ENCODE measurements at regions not wholly inside any gene's neighbourhood (a gene's known extent, or its start where the extent isn't known, plus 50 kb on each side); places are given as distances from the start of the nearest gene placed in this dataset.

- intact Hi-C loops (cut with DNase I), result no loop called here
- DNase-seq (no peak), ATAC-seq (no peak), FAIRE-seq (no peak)
- TF ChIP-seq, protein P1, sequence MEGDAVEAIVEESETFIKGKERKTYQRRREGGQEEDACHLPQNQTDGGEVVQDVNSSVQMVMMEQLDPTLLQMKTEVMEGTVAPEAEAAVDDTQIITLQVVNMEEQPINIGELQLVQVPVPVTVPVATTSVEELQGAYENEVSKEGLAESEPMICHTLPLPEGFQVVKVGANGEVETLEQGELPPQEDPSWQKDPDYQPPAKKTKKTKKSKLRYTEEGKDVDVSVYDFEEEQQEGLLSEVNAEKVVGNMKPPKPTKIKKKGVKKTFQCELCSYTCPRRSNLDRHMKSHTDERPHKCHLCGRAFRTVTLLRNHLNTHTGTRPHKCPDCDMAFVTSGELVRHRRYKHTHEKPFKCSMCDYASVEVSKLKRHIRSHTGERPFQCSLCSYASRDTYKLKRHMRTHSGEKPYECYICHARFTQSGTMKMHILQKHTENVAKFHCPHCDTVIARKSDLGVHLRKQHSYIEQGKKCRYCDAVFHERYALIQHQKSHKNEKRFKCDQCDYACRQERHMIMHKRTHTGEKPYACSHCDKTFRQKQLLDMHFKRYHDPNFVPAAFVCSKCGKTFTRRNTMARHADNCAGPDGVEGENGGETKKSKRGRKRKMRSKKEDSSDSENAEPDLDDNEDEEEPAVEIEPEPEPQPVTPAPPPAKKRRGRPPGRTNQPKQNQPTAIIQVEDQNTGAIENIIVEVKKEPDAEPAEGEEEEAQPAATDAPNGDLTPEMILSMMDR (IDR thresholded peaks at IDR 0.05), result no peak
- peaks cover 0 to 17% (median 0%) of the 10 kb centered on the region in 3 donors for H3K4me1 ChIP-seq
- H3K4me3 ChIP-seq, result no peak overlapping the region
- 74 to 79% methylated on average over 2 of the region's 2 CpGs for WGBS, 2 donors
- no peaks in the 10 kb centered on the region for H3K36me3 ChIP-seq
- no peak overlapping the region for H3K27ac ChIP-seq
- H3K27me3 ChIP-seq, result no peaks in the 10 kb centered on the region
- no peaks in the 10 kb centered on the region for H3K9me3 ChIP-seq
These were observed 150.0 kb upstream of the BLID start for GRCh38 chr11:122265981-122266380.

GRCh38 chr11:122264121-122264520, 148.1 kb upstream of the BLID start:
- Histone ChIP-seq H3K4me1 (peaks cover 0 to 10% (median 0%) of the 10 kb centered on the region in 3 donors), H3K4me3 (no peak overlapping the region), H3K36me3 (no peaks in the 10 kb centered on the region), H3K27me3 (no peaks in the 10 kb centered on the region), H3K27ac (no peak overlapping the region), H3K9me3 (no peaks in the 10 kb centered on the region)
- no peak for ATAC-seq
- DNase-seq, result no peak
- intact Hi-C loops (cut with DNase I), result no loop called here
- 97% methylated on average over 4 of the region's 4 CpGs for WGBS, 2 donors
- TF ChIP-seq, protein P1 (IDR thresholded peaks at IDR 0.05), result no peak
- FAIRE-seq, result no peak

- H3K4me1 ChIP-seq, result no peaks in the 10 kb centered on the region
- H3K4me3 ChIP-seq, result no peak overlapping the region
- FAIRE-seq (no peak), DNase-seq (no peak), ATAC-seq (no peak)
- no peaks in the 10 kb centered on the region for H3K9me3 ChIP-seq
- TF ChIP-seq, protein P1 (IDR thresholded peaks at IDR 0.05), result no peak
- H3K27ac ChIP-seq, result no peak overlapping the region
- WGBS, 2 donors, result 88 to 97% methylated on average over 4 of the region's 4 CpGs
- no peaks in the 10 kb centered on the region for H3K27me3 ChIP-seq
- no peaks in the 10 kb centered on the region for H3K36me3 ChIP-seq
- intact Hi-C loops (cut with DNase I), result no loop called here
These were observed 145.5 kb upstream of the BLID start for GRCh38 chr11:122261546-122261945.

GRCh38 chr11:122259195-122259821, 143.3 kb upstream of the BLID start:
- DNase-seq (no peak), FAIRE-seq (no peak), ATAC-seq (no peak)
- TF ChIP-seq, protein P1 (IDR thresholded peaks at IDR 0.05), result no peak
- WGBS, 2 donors, result 91 to 92% methylated on average over 7 of the region's 7 CpGs
- H3K36me3 ChIP-seq, result no peaks in the 10 kb centered on the region
- H3K9me3 ChIP-seq, result no peaks in the 10 kb centered on the region
- intact Hi-C loops (cut with DNase I), result no loop called here
- no peak overlapping the region for H3K4me3 ChIP-seq
- no peaks in the 10 kb centered on the region for H3K27me3 ChIP-seq
- no peak overlapping the region for H3K27ac ChIP-seq
- peaks cover 0 to under 1% (median 0%) of the 10 kb centered on the region in 3 donors for H3K4me1 ChIP-seq

DNA sequence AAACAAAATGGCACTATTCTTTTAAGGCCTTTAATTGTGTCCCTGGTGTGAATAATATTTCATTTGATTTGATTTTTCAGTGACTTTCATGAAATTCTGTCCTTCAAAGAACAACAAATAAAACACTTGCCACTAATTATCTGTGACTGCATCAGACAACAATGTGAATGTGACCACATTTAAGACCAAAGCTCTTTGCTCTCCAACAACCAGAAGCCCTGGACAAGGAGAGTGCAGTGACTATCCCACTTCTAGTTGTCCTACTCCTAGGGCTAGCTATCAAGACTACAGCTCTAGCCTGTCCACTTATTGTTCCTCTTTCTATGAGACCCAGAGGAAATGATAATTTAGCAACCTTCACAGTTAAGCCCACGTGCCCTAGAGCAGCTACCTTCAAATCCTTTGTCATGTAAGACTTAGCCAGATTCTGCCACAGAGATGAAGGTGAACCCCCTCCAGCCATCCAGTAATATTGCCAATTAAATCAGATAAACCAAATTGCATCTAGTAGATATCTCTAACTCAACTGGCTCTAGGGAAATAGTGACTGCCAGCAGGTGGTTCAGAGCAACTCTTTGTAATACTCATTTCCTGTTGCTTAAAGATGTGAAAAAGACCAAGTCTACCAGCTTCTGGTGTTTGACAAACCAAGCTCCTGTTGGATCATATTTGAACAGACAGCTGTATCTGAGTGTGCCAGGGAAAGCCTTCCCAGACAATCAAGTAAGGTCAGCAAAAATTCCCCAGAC, 142.6 kb upstream of the BLID start:
- FAIRE-seq (no peak), ATAC-seq (no peak), DNase-seq (no peak)
- Histone ChIP-seq H3K4me1 (peaks cover 0 to 5% (median 0%) of the 10 kb centered on the region in 3 donors), H3K36me3 (no peaks in the 10 kb centered on the region), H3K4me3 (no peak overlapping the region), H3K9me3 (no peaks in the 10 kb centered on the region), H3K27me3 (no peaks in the 10 kb centered on the region), H3K27ac (no peak overlapping the region)
- intact Hi-C loops (cut with DNase I), result no loop called here
- TF ChIP-seq, protein P1 (IDR thresholded peaks at IDR 0.05), result no peak
- 77 to 85% methylated on average over 1 of the region's 1 CpG for WGBS, 2 donors
